DND-41 (cell line): ENCODE measurements at regions not wholly inside any gene's neighbourhood (a gene's known extent, or its start where the extent isn't known, plus 50 kb on each side); places are given as distances from the start of the nearest gene placed in this dataset.

ENCODE experiments used
- ATAC-seq: fragments of 200-7000 bp; cut with Tn5 transposase; 3 replicates; pipeline ENCODE4 v1.9.1; 2021; ENCODE audit warnings: low read depth; ENCODE audit not compliant: insufficient read depth
- DNase-seq: peaks from one replicate; pipeline ENCODE4 v3.0.0-alpha.2; 2020
- H2AFZ ChIP-seq: 2 replicates; pipeline ENCODE4 v1.6.0; 2012; ENCODE audit warnings: low read depth, low read length
- H3K27ac ChIP-seq: 2 replicates; pipeline ENCODE4 v1.5.1; 2012; ENCODE audit warnings: low read length, inconsistent platforms
- H3K27me3 ChIP-seq: fragments of 200-600 bp; sonication (generic); 2 replicates; pipeline ENCODE4 v1.6.0; 2012; ENCODE audit warnings: low read length, mild to moderate bottlenecking, inconsistent platforms; ENCODE audit not compliant: insufficient read depth, poor library complexity
- H3K36me3 ChIP-seq: 2 replicates; pipeline ENCODE4 v1.5.1; 2012; ENCODE audit warnings: low read length, inconsistent platforms; ENCODE audit not compliant: insufficient read depth
- H3K4me1 ChIP-seq: 2 replicates; pipeline ENCODE4 v1.5.1; 2012; ENCODE audit warnings: mild to moderate bottlenecking, low read length; ENCODE audit not compliant: insufficient read depth
- H3K4me2 ChIP-seq: 2 replicates; pipeline ENCODE4 v1.6.0; 2012; ENCODE audit warnings: mild to moderate bottlenecking, moderate library complexity, low read length, inconsistent platforms; ENCODE audit not compliant: insufficient read depth
- H3K4me3 ChIP-seq, 2 experiments: fragments of 200-600 bp in 1 of 2; shearing (Covaris generic) in 1 of 2; 2 replicates each; pipeline ENCODE4 v1.5.1; 2012 to 2016; ENCODE audit warnings: inconsistent platforms in 2 of 2, low read length in 2 of 2, mild to moderate bottlenecking in 2 of 2, low read depth in 1 of 2, moderate library complexity in 1 of 2
- H3K79me2 ChIP-seq: 2 replicates; pipeline ENCODE4 v1.6.0; 2012; ENCODE audit warnings: low read length, inconsistent platforms; ENCODE audit not compliant: insufficient read depth
- H3K9ac ChIP-seq: 2 replicates; pipeline ENCODE4 v1.6.0; 2012; ENCODE audit warnings: low read depth, mild to moderate bottlenecking, inconsistent platforms, low read length, moderate library complexity
- H3K9me3 ChIP-seq: 2 replicates; pipeline ENCODE4 v1.5.1; 2012; ENCODE audit warnings: low read length, moderate library complexity, mild to moderate bottlenecking, inconsistent platforms; ENCODE audit not compliant: insufficient read depth, severe bottlenecking
- H4K20me1 ChIP-seq: 2 replicates; pipeline ENCODE4 v1.6.0; 2012; ENCODE audit warnings: low read length; ENCODE audit not compliant: insufficient read depth
- EZH2 ChIP-seq: IDR thresholded peaks from 3 replicates; pipeline ENCODE4 v1.6.1; 2012; ENCODE audit warnings: borderline replicate concordance, low read depth, mild to moderate bottlenecking, moderate library complexity, low read length, inconsistent platforms; ENCODE audit not compliant: severe bottlenecking
- TF ChIP-seq, protein P1 (sequence below): IDR thresholded peaks from 2 replicates; pipeline ENCODE4 v1.5.1; 2012; ENCODE audit warnings: borderline replicate concordance, low read length, moderate library complexity, mild to moderate bottlenecking; ENCODE audit not compliant: poor library complexity, severe bottlenecking; ENCODE audit errors: extremely low read depth

DNA sequence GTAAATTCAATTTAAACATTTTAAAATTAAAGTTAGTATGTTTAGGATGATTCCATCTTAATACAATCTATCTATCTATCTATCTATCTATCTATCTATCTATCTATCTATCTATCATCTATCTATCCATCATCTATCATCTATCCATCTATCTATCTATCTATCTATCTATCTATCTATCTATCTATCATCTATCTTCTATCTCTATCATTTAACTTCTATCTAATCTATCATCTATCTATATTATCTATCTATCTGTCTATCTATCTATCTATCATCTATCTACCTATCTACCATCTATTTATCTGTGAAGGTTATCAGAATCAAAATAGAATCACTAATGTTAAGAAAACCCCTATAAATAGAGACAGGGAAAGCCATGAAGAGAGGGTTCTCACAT, 78.3 kb downstream of the RAMP3 start:
- H2AFZ ChIP-seq, result no peak overlapping the region
- no peak overlapping the region for H3K27ac ChIP-seq
- no peaks in the 10 kb centered on the region for H3K4me1 ChIP-seq
- no peak overlapping the region for H3K9ac ChIP-seq
- H3K36me3 ChIP-seq, result no peaks in the 10 kb centered on the region
- H3K27me3 ChIP-seq, result peaks cover 29% of the 10 kb centered on the region
- ATAC-seq (no peak), DNase-seq (no peak)
- no peaks in the 10 kb centered on the region for H3K9me3 ChIP-seq
- no peaks in the 10 kb centered on the region for H3K79me2 ChIP-seq
- no peak for TF ChIP-seq EZH2
- TF ChIP-seq, protein P1, sequence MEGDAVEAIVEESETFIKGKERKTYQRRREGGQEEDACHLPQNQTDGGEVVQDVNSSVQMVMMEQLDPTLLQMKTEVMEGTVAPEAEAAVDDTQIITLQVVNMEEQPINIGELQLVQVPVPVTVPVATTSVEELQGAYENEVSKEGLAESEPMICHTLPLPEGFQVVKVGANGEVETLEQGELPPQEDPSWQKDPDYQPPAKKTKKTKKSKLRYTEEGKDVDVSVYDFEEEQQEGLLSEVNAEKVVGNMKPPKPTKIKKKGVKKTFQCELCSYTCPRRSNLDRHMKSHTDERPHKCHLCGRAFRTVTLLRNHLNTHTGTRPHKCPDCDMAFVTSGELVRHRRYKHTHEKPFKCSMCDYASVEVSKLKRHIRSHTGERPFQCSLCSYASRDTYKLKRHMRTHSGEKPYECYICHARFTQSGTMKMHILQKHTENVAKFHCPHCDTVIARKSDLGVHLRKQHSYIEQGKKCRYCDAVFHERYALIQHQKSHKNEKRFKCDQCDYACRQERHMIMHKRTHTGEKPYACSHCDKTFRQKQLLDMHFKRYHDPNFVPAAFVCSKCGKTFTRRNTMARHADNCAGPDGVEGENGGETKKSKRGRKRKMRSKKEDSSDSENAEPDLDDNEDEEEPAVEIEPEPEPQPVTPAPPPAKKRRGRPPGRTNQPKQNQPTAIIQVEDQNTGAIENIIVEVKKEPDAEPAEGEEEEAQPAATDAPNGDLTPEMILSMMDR, result no peak
- no peaks in the 10 kb centered on the region for H4K20me1 ChIP-seq
- no peak overlapping the region for H3K4me3 ChIP-seq
- no peak overlapping the region for H3K4me2 ChIP-seq

DNA sequence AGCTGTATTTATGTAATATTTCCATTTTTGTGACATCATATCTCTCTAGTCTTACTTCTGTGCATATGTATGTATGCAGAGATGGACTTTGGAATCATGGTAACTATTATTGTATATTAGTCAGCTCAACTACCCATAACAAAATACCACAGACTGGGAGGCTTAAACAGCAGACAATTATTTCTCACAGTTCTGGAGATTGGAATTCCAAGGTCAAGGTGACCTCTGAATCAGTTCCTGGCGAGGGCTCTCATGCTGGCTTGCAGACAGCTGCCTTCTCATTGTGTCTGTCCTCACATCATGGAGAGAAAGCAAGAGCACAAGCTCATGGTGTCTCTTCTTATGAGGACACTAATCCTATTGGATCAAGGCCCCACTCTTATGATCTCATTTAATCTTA, 79.1 kb downstream of the RAMP3 start:
- Histone ChIP-seq H2AFZ (no peak overlapping the region), H3K27me3 (peaks cover 28% of the 10 kb centered on the region), H3K9me3 (no peaks in the 10 kb centered on the region), H3K36me3 (no peaks in the 10 kb centered on the region), H3K4me3 (no peak overlapping the region), H3K4me1 (no peaks in the 10 kb centered on the region), H3K27ac (no peak overlapping the region), H3K79me2 (no peaks in the 10 kb centered on the region), H3K4me2 (no peak overlapping the region), H4K20me1 (no peaks in the 10 kb centered on the region), H3K9ac (no peak overlapping the region)
- DNase-seq (no peak), ATAC-seq (no peak)
- TF ChIP-seq, protein P1, result no peak
- no peak for TF ChIP-seq EZH2

DNA sequence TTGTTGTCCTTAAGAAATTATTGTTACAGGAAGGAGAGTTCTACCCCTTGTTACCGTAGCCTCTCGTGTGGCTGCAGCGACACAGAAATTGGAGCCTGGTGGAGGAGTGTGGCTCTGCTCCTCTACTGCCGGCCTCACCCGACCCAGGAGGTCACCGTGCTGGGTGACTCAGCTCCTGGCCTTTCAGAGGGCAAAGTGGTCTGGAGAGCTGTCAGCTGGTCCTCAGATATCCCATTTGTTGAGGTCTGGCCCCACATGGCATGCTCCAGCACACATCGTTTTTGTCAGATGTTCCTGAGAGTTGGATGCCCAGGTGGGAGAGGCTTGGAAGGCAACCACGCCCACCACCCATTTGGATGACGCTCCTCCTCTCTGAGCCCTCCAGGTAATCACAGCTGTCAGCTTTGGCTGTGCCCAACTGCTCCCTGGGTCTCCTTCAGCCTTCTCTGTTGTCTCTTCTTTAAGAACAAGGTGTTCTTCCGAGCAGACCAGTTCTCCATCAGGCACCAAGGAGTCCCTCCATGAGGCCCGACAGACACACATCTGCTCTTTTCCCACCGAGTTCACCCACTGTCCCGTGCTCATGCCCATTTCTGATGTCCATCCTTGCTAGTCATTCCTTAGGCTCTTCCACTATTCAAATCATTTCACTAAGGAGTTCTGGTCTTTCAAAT, 80.3 kb downstream of the RAMP3 start:
- Histone ChIP-seq H2AFZ (no peak overlapping the region), H3K79me2 (no peaks in the 10 kb centered on the region), H4K20me1 (no peaks in the 10 kb centered on the region), H3K4me2 (no peak overlapping the region), H3K4me3 (no peak overlapping the region), H3K27ac (no peak overlapping the region), H3K27me3 (peaks cover 32% of the 10 kb centered on the region), H3K4me1 (no peaks in the 10 kb centered on the region), H3K9ac (no peak overlapping the region), H3K9me3 (no peaks in the 10 kb centered on the region), H3K36me3 (no peaks in the 10 kb centered on the region)
- no peak for TF ChIP-seq EZH2
- TF ChIP-seq, protein P1, result no peak
- no peak for ATAC-seq
- DNase-seq, result no peak

DNA sequence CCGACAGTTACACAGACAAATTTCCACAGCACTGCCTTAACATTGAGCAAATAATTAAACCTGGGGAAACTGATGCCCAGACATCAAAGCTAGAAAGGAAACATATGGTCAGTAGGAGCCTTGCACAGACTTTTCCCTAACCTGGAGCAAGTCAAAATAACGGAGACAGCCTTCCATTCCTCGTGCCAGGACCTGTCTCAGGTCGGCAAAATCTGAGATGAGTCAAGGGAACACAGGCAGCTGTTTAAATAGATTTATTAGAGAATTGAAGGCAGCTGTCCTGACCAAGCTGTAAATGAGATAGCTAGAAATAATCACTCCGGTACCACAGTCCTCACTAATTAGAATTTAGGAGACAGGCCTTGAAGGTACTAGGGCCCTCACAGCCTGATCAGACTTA, 81.2 kb downstream of the RAMP3 start:
- TF ChIP-seq, protein P1, result no peak
- no peak for TF ChIP-seq EZH2
- Histone ChIP-seq H3K9ac (no peak overlapping the region), H3K79me2 (no peaks in the 10 kb centered on the region), H3K27ac (no peak overlapping the region), H3K4me1 (no peaks in the 10 kb centered on the region), H3K36me3 (no peaks in the 10 kb centered on the region), H3K4me2 (no peak overlapping the region), H3K27me3 (peaks cover 29% of the 10 kb centered on the region), H3K4me3 (no peak overlapping the region), H3K9me3 (no peaks in the 10 kb centered on the region), H4K20me1 (no peaks in the 10 kb centered on the region), H2AFZ (no peak overlapping the region)
- no peak for DNase-seq
- ATAC-seq, result no peak
